HepG2 (cell line): ENCODE measurements at regions not wholly inside any gene's neighbourhood (a gene's known extent, or its start where the extent isn't known, plus 50 kb on each side); places are given as distances from the start of the nearest gene placed in this dataset.

ENCODE experiments used
- CTCF ChIP-seq: sonication (generic); formaldehyde crosslinking; IDR thresholded peaks from 2 replicates; pipeline ENCODE4 v1.5.0; 2020; ENCODE audit warnings: mild to moderate bottlenecking, missing genetic modification reagents, moderate library complexity
- PRDM10 ChIP-seq: sonication (generic); formaldehyde crosslinking; IDR thresholded peaks from 2 replicates; pipeline ENCODE4 v1.4.0; 2020; ENCODE audit warnings: low read depth, missing genetic modification reagents
- ZKSCAN1 ChIP-seq: fragments of 150-350 bp; IDR thresholded peaks from 2 replicates; pipeline ENCODE4 v1.6.1; 2014; ENCODE audit warnings: low read length

- TF ChIP-seq CTCF (CRISPR knock-in tag) (no peak), PRDM10 (CRISPR knock-in tag) (no peak), ZKSCAN1 (no peak)
Measured at GRCh38 chr5:179497636-179498340, 52.6 kb upstream of the RUFY1 start.
